Naive thymus-derived CD4-positive, alpha-beta T cell (primary cell): ENCODE measurements at regions not wholly inside any gene's neighbourhood (a gene's known extent, or its start where the extent isn't known, plus 50 kb on each side); places are given as distances from the start of the nearest gene placed in this dataset.

Source experiments
- ATAC-seq: fragments of 150-1000 bp; cut with Tn5 transposase; 2 replicates; pipeline ENCODE4 v1.10.0; 2021; ENCODE audit warnings: mild to moderate bottlenecking, moderate library complexity
- CTCF ChIA-PET: fragments of 350-600 bp; sonication (Branson Sonifier 250); formaldehyde crosslinking; loops from one replicate; lab custom pipeline; 2021; ENCODE audit warnings: antibody characterized with exemption; lab: Charles Lee
- POLR2A ChIA-PET: fragments of 350-600 bp; sonication (Branson Sonifier 250); formaldehyde crosslinking; loops from one replicate; lab custom pipeline; 2021; ENCODE audit warnings: antibody characterized with exemption, inconsistent platforms; lab: Charles Lee
- DNase-seq, 9 donors: peaks; one replicate each; pipeline versions ENCODE4 v3.0.0 to v3.0.0-alpha.2; 2020 to 2022; ENCODE audit warnings: mixed read lengths in 1 of 9
- H3K27ac ChIP-seq: one replicate; pipeline ENCODE4 v1.7.0; 2013; ENCODE audit warnings: mild to moderate bottlenecking, low read depth, low read length, moderate library complexity
- H3K27me3 ChIP-seq, 2 donors: one replicate each; pipeline ENCODE4 v1.7.0; 2013; ENCODE audit warnings: low read length in 2 of 2, mild to moderate bottlenecking in 2 of 2, moderate library complexity in 2 of 2; ENCODE audit not compliant: control insufficient read depth in 2 of 2, insufficient read depth in 2 of 2
- H3K36me3 ChIP-seq, 3 experiments: 1 replicate in 2 of 3; 2 replicates in 1 of 3; pipeline ENCODE4 v1.7.0; 2013; ENCODE audit warnings: low read length in 3 of 3, mild to moderate bottlenecking in 3 of 3, moderate library complexity in 1 of 3; ENCODE audit not compliant: insufficient read depth in 3 of 3, control insufficient read depth in 2 of 3
- H3K4me1 ChIP-seq, 2 donors: one replicate each; pipeline ENCODE4 v1.7.0; 2013; ENCODE audit warnings: low read length in 2 of 2, mild to moderate bottlenecking in 2 of 2, moderate library complexity in 1 of 2; ENCODE audit not compliant: control insufficient read depth in 2 of 2, insufficient read depth in 2 of 2
- H3K4me3 ChIP-seq: 2 replicates; pipeline ENCODE4 v1.7.0; 2013; ENCODE audit warnings: mild to moderate bottlenecking, low read length
- H3K9me3 ChIP-seq, 3 experiments: 1 replicate in 2 of 3; 2 replicates in 1 of 3; pipeline ENCODE4 v1.7.0; 2013; ENCODE audit warnings: low read length in 3 of 3; ENCODE audit not compliant: control insufficient read depth in 2 of 3
- H3K27ac Mint-ChIP-seq, 9 donors: one replicate each; pipeline ENCODE4 v1.8.0; 2020 to 2022; ENCODE audit warnings: mixed read lengths in 9 of 9, mild to moderate bottlenecking in 8 of 9, moderate library complexity in 5 of 9, inconsistent platforms in 2 of 9
- H3K27me3 Mint-ChIP-seq, 5 donors: one replicate each; pipeline ENCODE4 v1.8.0; 2021 to 2022; ENCODE audit warnings: mixed read lengths in 5 of 5, mild to moderate bottlenecking in 1 of 5
- H3K36me3 Mint-ChIP-seq, 5 donors: one replicate each; pipeline ENCODE4 v1.8.0; 2020 to 2022; ENCODE audit warnings: mixed read lengths in 5 of 5, mild to moderate bottlenecking in 3 of 5, inconsistent platforms in 1 of 5
- H3K4me1 Mint-ChIP-seq, 7 donors: one replicate each; pipeline ENCODE4 v1.8.0; 2020 to 2022; ENCODE audit warnings: mixed read lengths in 7 of 7, mild to moderate bottlenecking in 3 of 7, inconsistent platforms in 1 of 7
- H3K4me3 Mint-ChIP-seq, 10 donors: one replicate each; pipeline ENCODE4 v1.8.0; 2020 to 2022; ENCODE audit warnings: mild to moderate bottlenecking in 10 of 10, mixed read lengths in 10 of 10, moderate library complexity in 6 of 10, inconsistent platforms in 2 of 10
- H3K9me3 Mint-ChIP-seq, 11 donors: one replicate each; pipeline ENCODE4 v1.8.0; 2020 to 2022; ENCODE audit warnings: mixed read lengths in 11 of 11, mild to moderate bottlenecking in 4 of 11, inconsistent platforms in 1 of 11, moderate library complexity in 1 of 11
- intact Hi-C, 2 donors: fragments of 100-400 bp; cut with micrococcal nuclease; formaldehyde crosslinking; loops; one replicate each; pipeline ENCODE4 v1.15.1; 2023

GRCh38 chr9:135251331-135251761 is 163.9 kb downstream of the OLFM1 start:
- Mint-ChIP-seq H3K4me1 (peaks cover 0 to 2% (median 0%) of the 10 kb centered on the region in 7 donors), H3K36me3 (no peaks in the 10 kb centered on the region), H3K27me3 (peaks cover 0 to 24% (median 2%) of the 10 kb centered on the region in 5 donors), H3K9me3 (no peaks in the 10 kb centered on the region), H3K4me3 (no peak overlapping the region), H3K27ac (no peak overlapping the region)
- no peaks in the 10 kb centered on the region for H3K4me1 ChIP-seq
- POLR2A ChIA-PET = no interaction called here
- no peak overlapping the region for H3K4me3 ChIP-seq
- intact Hi-C loops = no loop called here
- ATAC-seq (no peak), DNase-seq (no peak)
- no peaks in the 10 kb centered on the region for H3K36me3 ChIP-seq
- no peaks in the 10 kb centered on the region for H3K27me3 ChIP-seq
- CTCF ChIA-PET = no interaction called here
- H3K9me3 ChIP-seq = no peaks in the 10 kb centered on the region
- H3K27ac ChIP-seq = no peak overlapping the region

GRCh38 chr9:135251996-135252760 is 164.7 kb downstream of the OLFM1 start:
- no peaks in the 10 kb centered on the region for H3K27me3 ChIP-seq
- ATAC-seq (no peak), DNase-seq (no peak)
- POLR2A ChIA-PET = no interaction called here
- Mint-ChIP-seq H3K27ac (no peak overlapping the region), H3K9me3 (no peaks in the 10 kb centered on the region), H3K4me3 (no peak overlapping the region), H3K36me3 (no peaks in the 10 kb centered on the region), H3K27me3 (peaks cover 0 to 18% (median 5%) of the 10 kb centered on the region in 5 donors), H3K4me1 (peaks cover 0 to under 1% (median 0%) of the 10 kb centered on the region in 7 donors)
- intact Hi-C loops = no loop called here
- no peaks in the 10 kb centered on the region for H3K9me3 ChIP-seq
- H3K4me3 ChIP-seq = no peak overlapping the region
- no peaks in the 10 kb centered on the region for H3K36me3 ChIP-seq
- H3K4me1 ChIP-seq = no peaks in the 10 kb centered on the region
- CTCF ChIA-PET = no interaction called here
- no peak overlapping the region for H3K27ac ChIP-seq

GRCh38 chr9:135252980-135253304 is 165.5 kb downstream of the OLFM1 start:
- intact Hi-C loops = no loop called here
- Histone ChIP-seq H3K27me3 (no peaks in the 10 kb centered on the region), H3K4me3 (no peak overlapping the region), H3K9me3 (no peaks in the 10 kb centered on the region), H3K36me3 (no peaks in the 10 kb centered on the region), H3K27ac (no peak overlapping the region), H3K4me1 (no peaks in the 10 kb centered on the region)
- DNase-seq (no peak), ATAC-seq (no peak)
- H3K4me1 Mint-ChIP-seq = no peaks in the 10 kb centered on the region
- H3K27ac Mint-ChIP-seq = no peak overlapping the region
- POLR2A ChIA-PET = no interaction called here
- no peaks in the 10 kb centered on the region for H3K36me3 Mint-ChIP-seq
- peaks cover 0 to 17% (median 5%) of the 10 kb centered on the region in 5 donors for H3K27me3 Mint-ChIP-seq
- no peaks in the 10 kb centered on the region for H3K9me3 Mint-ChIP-seq
- no peak overlapping the region for H3K4me3 Mint-ChIP-seq
- CTCF ChIA-PET = no interaction called here

GRCh38 chr9:135253305-135254004 is 166.0 kb downstream of the OLFM1 start:
- H3K9me3 Mint-ChIP-seq = no peaks in the 10 kb centered on the region
- POLR2A ChIA-PET = no interaction called here
- CTCF ChIA-PET = no interaction called here
- DNase-seq (no peak), ATAC-seq (no peak)
- H3K27me3 Mint-ChIP-seq = peaks cover 0 to 17% (median 5%) of the 10 kb centered on the region in 5 donors
- no peaks in the 10 kb centered on the region for H3K9me3 ChIP-seq
- H3K4me1 Mint-ChIP-seq = no peaks in the 10 kb centered on the region
- H3K36me3 ChIP-seq = no peaks in the 10 kb centered on the region
- no peaks in the 10 kb centered on the region for H3K27me3 ChIP-seq
- intact Hi-C loops = no loop called here
- no peaks in the 10 kb centered on the region for H3K4me1 ChIP-seq
- no peak overlapping the region for H3K4me3 Mint-ChIP-seq
- no peak overlapping the region for H3K27ac ChIP-seq
- H3K27ac Mint-ChIP-seq = no peak overlapping the region
- H3K36me3 Mint-ChIP-seq = no peaks in the 10 kb centered on the region
- no peak overlapping the region for H3K4me3 ChIP-seq

- Histone ChIP-seq H3K4me3 (no peak overlapping the region), H3K36me3 (no peaks in the 10 kb centered on the region), H3K4me1 (no peaks in the 10 kb centered on the region), H3K9me3 (no peaks in the 10 kb centered on the region), H3K27ac (no peak overlapping the region), H3K27me3 (no peaks in the 10 kb centered on the region)
- no peak for ATAC-seq
- Mint-ChIP-seq H3K4me1 (no peaks in the 10 kb centered on the region), H3K9me3 (peaks cover 0 to 2% (median 0%) of the 10 kb centered on the region in 11 donors), H3K36me3 (no peaks in the 10 kb centered on the region), H3K4me3 (no peak overlapping the region), H3K27me3 (peaks cover 0 to 17% (median 5%) of the 10 kb centered on the region in 5 donors), H3K27ac (no peak overlapping the region)
- intact Hi-C loops = no loop called here
- ChIA-PET POLR2A (no interaction called here), CTCF (no interaction called here)
- DNase-seq = no peak
These were observed 166.9 kb downstream of the OLFM1 start for GRCh38 chr9:135254176-135255032.

- ChIA-PET CTCF (no interaction called here), POLR2A (no interaction called here)
- no peaks in the 10 kb centered on the region for H3K4me1 Mint-ChIP-seq
- peaks cover 0 to 2% (median 0%) of the 10 kb centered on the region in 11 donors for H3K9me3 Mint-ChIP-seq
- Histone ChIP-seq H3K9me3 (no peaks in the 10 kb centered on the region), H3K4me1 (no peaks in the 10 kb centered on the region), H3K27me3 (no peaks in the 10 kb centered on the region), H3K27ac (no peak overlapping the region), H3K36me3 (no peaks in the 10 kb centered on the region), H3K4me3 (no peak overlapping the region)
- H3K36me3 Mint-ChIP-seq = no peaks in the 10 kb centered on the region
- H3K27ac Mint-ChIP-seq = no peak overlapping the region
- H3K4me3 Mint-ChIP-seq = no peak overlapping the region
- intact Hi-C loops = no loop called here
- DNase-seq (no peak), ATAC-seq (no peak)
- peaks cover 0 to 17% (median 5%) of the 10 kb centered on the region in 5 donors for H3K27me3 Mint-ChIP-seq
These were observed 167.8 kb downstream of the OLFM1 start for GRCh38 chr9:135255033-135255840.
